Coronary artery (tissue), 2 donors: ENCODE measurements at regions not wholly inside any gene's neighbourhood (a gene's known extent, or its start where the extent isn't known, plus 50 kb on each side); places are given as distances from the start of the nearest gene placed in this dataset.

ENCODE experiments used
- DNase-seq: peaks from one replicate; pipeline ENCODE4 v3.0.0-alpha.2; 2017; ENCODE audit warnings: low spot score
- H3K27ac ChIP-seq, 2 donors: fragments of 200-600 bp; sonication (generic); one replicate each; pipeline ENCODE4 v1.5.1; 2016 to 2019
- H3K4me3 ChIP-seq: fragments of 200-600 bp; sonication (generic); 2 replicates; pipeline ENCODE4 v1.5.1; 2016; ENCODE audit warnings: mild to moderate bottlenecking, moderate library complexity
- TF ChIP-seq, protein P1 (sequence below): fragments of 200-600 bp; sonication (generic); IDR thresholded peaks from one replicate; pipeline ENCODE4 v1.5.1; 2019; ENCODE audit warnings: antibody characterized with exemption

DNA sequence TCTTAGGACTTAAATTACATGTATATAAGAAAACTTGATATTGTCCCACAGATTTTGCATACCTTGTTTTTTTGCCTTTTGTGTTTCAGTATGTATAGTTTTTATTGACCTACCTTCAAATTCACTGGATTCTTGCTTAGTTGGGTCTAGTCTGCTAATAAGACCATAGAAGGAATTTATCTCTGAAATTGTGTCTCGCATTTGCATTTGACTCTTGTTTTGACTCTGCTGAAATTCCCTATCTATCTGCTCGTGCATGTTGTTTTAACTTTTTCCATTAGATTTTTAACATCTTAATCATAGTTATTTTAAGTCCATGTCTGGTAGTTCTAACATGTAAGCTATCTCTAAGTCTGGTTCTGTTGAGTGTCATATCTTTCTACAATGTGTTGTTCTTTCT is 163.9 kb downstream of the SCP2D1 start:
- no peak overlapping the region for H3K27ac ChIP-seq
- no peak overlapping the region for H3K4me3 ChIP-seq
- TF ChIP-seq, protein P1, sequence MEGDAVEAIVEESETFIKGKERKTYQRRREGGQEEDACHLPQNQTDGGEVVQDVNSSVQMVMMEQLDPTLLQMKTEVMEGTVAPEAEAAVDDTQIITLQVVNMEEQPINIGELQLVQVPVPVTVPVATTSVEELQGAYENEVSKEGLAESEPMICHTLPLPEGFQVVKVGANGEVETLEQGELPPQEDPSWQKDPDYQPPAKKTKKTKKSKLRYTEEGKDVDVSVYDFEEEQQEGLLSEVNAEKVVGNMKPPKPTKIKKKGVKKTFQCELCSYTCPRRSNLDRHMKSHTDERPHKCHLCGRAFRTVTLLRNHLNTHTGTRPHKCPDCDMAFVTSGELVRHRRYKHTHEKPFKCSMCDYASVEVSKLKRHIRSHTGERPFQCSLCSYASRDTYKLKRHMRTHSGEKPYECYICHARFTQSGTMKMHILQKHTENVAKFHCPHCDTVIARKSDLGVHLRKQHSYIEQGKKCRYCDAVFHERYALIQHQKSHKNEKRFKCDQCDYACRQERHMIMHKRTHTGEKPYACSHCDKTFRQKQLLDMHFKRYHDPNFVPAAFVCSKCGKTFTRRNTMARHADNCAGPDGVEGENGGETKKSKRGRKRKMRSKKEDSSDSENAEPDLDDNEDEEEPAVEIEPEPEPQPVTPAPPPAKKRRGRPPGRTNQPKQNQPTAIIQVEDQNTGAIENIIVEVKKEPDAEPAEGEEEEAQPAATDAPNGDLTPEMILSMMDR = no peak
- DNase-seq = no peak

DNA sequence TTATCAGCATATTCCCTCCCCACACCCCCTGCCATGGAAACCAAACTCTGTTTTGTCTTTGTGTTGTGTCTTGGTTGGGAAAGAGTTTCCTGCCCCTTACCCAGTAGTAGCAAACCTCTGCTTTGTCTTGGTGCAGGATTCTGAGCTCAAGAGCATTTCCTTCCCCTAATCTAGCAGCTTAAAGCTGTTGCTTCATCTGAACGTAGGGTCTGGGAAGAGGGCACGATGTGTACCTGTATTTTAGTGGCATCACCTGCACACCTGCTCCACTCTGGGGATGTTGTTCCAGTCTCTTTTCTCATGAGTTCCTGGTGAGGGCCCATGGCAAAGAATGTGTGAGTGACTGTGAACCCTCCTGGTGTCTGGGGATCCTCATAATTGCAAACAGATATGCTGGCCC is 164.7 kb downstream of the SCP2D1 start:
- Histone ChIP-seq H3K27ac (no peak overlapping the region), H3K4me3 (no peak overlapping the region)
- TF ChIP-seq, protein P1 = no peak
- DNase-seq = no peak

DNA sequence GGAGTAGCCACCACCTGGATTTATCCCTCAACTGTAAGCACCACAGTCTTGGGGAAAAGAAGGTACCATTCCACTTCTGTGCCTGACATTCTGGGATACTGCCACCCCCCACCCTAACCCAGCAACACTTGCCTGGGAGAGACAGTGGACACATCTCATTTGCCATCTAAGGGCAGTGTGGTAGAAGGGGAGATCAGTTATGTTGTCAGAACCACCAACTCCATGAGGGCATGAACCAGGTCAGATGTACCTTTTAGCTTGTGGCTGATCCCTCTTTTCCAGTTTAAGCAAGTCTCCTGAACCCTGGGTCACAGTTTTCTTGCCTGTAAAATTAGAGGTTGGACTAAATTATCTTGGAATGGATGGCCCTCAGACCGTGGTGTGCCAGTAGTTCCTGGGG is 165.5 kb downstream of the SCP2D1 start:
- DNase-seq = no peak
- Histone ChIP-seq H3K4me3 (no peak overlapping the region), H3K27ac (no peak overlapping the region)
- TF ChIP-seq, protein P1 = no peak

DNA sequence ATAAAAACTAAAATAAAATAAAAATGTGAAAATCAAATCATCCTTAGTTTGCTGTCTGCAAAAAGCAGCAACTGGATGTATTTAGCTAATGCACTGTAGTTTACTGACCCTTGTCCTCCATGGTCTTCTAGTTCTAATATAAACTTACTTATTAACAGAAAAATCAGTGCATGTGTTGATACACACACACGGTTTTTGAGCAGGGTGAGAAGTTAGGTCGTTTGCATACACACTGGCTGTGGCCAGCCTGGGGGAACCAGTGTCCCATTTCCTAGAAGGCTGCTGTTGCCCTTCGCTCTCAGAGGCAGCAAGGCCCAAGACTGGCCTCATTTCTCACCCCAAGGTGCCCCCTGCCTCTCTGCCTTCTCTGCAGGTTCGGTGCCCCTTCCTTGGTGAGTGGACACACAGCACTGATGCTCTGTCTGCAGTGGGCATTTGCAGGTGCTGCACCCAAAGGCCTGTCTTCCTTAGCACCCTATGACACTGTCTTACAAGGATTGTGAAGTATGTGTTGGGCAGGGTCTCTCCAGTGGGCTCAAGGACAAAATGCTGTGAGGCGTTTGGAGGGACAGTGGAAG is 168.5 kb downstream of the SCP2D1 start:
- H3K27ac ChIP-seq = no peak overlapping the region

DNA sequence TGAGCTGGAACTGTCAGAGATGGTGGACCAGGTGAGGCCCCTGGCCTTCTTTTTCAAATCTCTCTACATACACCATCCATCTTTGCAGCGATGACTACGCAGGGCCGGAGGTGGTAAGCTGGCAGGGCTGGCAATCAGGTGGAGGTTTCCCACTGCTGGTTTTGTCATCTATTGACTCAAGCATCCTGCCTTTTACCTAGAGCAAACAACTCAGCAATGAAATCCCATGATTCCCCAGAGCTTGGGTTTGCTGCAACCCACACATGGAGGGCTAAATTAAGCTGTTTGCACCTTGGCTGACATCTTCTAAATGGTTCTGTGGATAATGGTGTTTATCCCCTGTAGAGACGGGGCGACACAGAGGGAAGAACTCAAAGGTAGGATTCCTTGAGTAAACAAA is 170.2 kb downstream of the SCP2D1 start:
- TF ChIP-seq, protein P1 = no peak
- Histone ChIP-seq H3K27ac (no peak overlapping the region), H3K4me3 (no peak overlapping the region)
- no peak for DNase-seq

More for the DNA sequence above, 168.5 kb downstream of the SCP2D1 start:
- TF ChIP-seq, protein P1 = no peak
- H3K4me3 ChIP-seq = no peak overlapping the region
- DNase-seq = no peak

DNA sequence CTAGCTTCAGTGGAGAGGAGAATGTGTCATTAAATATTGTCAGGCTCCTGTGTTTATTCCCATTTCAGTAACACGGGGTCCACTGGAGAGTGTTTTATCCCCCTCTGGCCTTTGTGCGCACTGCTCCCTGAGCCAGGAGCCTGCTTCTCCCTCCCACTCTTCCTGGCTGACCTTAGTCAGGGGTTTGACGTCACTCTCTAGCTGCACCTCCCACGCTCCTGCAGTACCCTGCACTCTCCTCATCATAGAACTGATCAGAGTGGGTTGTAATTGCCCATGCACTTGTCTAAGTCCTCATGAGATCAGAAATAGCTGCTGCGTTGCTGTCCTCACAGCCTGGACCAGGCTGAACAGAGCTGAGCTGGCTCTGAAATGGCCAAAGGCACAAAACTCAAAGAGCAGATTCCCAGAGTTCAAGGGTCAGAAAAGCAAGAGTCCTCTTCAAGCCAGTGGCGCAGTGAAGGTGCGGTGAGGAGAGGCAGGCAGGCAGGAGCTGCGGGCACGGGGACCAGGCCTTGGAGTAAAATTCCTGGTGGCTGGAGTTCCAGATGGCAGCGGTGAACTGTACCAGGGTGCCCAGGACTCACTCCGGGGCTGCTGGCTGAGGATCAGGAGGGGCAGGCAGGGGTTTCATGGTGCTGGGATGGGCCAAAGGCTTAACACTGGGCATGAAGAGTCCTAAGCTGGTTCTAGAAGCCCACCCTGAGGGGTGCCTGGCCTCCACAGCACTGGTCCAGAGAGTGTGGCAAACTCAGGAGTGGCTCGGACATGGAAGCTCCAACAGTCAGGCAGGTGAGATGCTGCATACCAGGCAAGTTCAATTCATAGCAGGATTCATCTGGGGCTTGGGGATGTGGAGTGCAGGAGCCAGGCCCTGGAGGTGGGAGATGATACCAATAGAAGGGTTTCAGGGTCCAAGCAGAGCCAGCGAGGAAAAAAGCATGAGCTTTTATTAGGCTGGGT is 170.9 kb downstream of the SCP2D1 start:
- H3K27ac ChIP-seq = no peak overlapping the region
- TF ChIP-seq, protein P1 = no peak
- no peak overlapping the region for H3K4me3 ChIP-seq
- no peak for DNase-seq
